ENCODE measurements at regions not wholly inside any gene's neighbourhood (a gene's known extent, or its start where the extent isn't known, plus 50 kb on each side); places are given as distances from the start of the nearest gene placed in this dataset.
A peak's percentile ranks its signal among the peaks of the same experiment; 100 is the strongest.

DNA sequence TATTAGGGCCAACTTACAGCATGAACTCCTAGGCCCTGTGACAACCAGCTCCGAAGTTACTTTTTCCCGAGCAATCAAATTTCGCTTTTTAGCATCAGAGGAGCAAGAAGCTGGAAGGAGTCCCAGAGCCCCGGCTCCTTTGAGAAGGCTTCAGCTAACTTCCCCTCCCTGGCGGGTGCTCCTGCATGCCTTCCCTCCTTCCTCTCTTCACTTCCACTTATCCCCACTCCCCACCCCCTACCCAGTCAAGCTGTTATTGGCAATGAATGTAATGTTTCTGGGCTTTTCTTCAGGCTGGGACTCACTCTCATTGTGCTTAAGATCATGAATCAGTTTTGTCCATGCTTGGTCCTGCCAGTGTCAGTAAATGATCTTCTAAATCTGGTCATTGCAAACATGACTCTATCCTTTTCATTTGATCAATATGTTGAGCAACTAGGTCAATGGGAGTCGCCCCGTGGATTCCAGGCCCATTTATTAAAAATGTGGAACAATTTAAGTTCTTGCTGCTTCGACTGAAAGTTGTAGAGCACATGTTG is 94.5 kb upstream of the TSPAN2 start:
- H3K9ac ChIP-seq (ENCODE audit: low read length) = peak overlapping the region; percentile 61
- no peak overlapping the region for H3K18ac ChIP-seq (ENCODE audit: low read depth in 1 of 2, low read length in 2 of 2)
- no peaks in the 10 kb centered on the region for H3K9me3 ChIP-seq (ENCODE audit: control insufficient read depth, low read length)
- WGBS = 89% methylated on average over 8 of the region's 8 CpGs
- DNase-seq = no peak
- H3K4me3 ChIP-seq (ENCODE audit: insufficient read depth in 1 of 2, low read depth in 1 of 2, low read length in 2 of 2) = no peak overlapping the region
- H2BK15ac ChIP-seq (ENCODE audit: low read depth, poor library complexity, severe bottlenecking) = no peak overlapping the region
- no peak overlapping the region for H2AFZ ChIP-seq (ENCODE audit: low read depth, low read length)
- no peak overlapping the region for H2BK5ac ChIP-seq (ENCODE audit: low read depth, low read length, poor library complexity, severe bottlenecking)
- no peak overlapping the region for H3K4me2 ChIP-seq (ENCODE audit: low read length, poor library complexity, severe bottlenecking)
- H2AK5ac ChIP-seq (ENCODE audit: low read length, severe bottlenecking) = no peak overlapping the region
- H3K79me1 ChIP-seq (replicated peaks; ENCODE audit: low read length, poor library complexity, severe bottlenecking) = no peaks in the 10 kb centered on the region
- no peaks in the 10 kb centered on the region for H3K27me3 ChIP-seq (ENCODE audit: control insufficient read depth in 1 of 2, insufficient read depth in 1 of 2, low read length in 2 of 2)
- H2BK12ac ChIP-seq (ENCODE audit: low read length in 2 of 2) = no peak overlapping the region
- H3K27ac ChIP-seq (ENCODE audit: low read length, poor library complexity, severe bottlenecking) = no peak overlapping the region
- H3K36me3 ChIP-seq (ENCODE audit: control insufficient read depth in 1 of 2, insufficient read depth in 2 of 2, low read depth in 1 of 2, low read length in 2 of 2) = no peaks in the 10 kb centered on the region
- H3K4ac ChIP-seq (ENCODE audit: low read depth in 1 of 2, low read length in 2 of 2) = no peak overlapping the region
- no peak overlapping the region for H3K14ac ChIP-seq (ENCODE audit: low read length in 2 of 2)
- H4K91ac ChIP-seq (ENCODE audit: low read length) = no peak overlapping the region
- H3K23ac ChIP-seq (ENCODE audit: low read length in 2 of 2) = no peak overlapping the region
- H3K4me1 ChIP-seq (ENCODE audit: control insufficient read depth, insufficient read depth, low read depth, low read length) = peaks cover 13% of the 10 kb centered on the region
- no peak overlapping the region for H2BK120ac ChIP-seq (ENCODE audit: low read depth, low read length)
- H4K8ac ChIP-seq (ENCODE audit: low read length) = no peak overlapping the region

GRCh38 chr1:115183158-115183557 is 93.9 kb upstream of the TSPAN2 start:
- Histone ChIP-seq H3K27ac (ENCODE audit: low read length, poor library complexity, severe bottlenecking) (no peak overlapping the region), H2BK12ac (ENCODE audit: low read length in 2 of 2) (peak overlapping the region in 1 of 2 experiments; percentile 25), H2AFZ (ENCODE audit: low read depth, low read length) (no peak overlapping the region), H3K9me3 (ENCODE audit: control insufficient read depth, low read length) (no peaks in the 10 kb centered on the region), H4K8ac (ENCODE audit: low read length) (no peak overlapping the region), H3K23ac (ENCODE audit: low read length in 2 of 2) (no peak overlapping the region), H3K18ac (ENCODE audit: low read depth in 1 of 2, low read length in 2 of 2) (no peak overlapping the region), H3K4me1 (ENCODE audit: control insufficient read depth, insufficient read depth, low read depth, low read length) (peaks cover 14% of the 10 kb centered on the region), H2BK5ac (ENCODE audit: low read depth, low read length, poor library complexity, severe bottlenecking) (no peak overlapping the region), H4K91ac (ENCODE audit: low read length) (no peak overlapping the region), H3K14ac (ENCODE audit: low read length in 2 of 2) (no peak overlapping the region), H3K4ac (ENCODE audit: low read depth in 1 of 2, low read length in 2 of 2) (no peak overlapping the region), H3K4me3 (ENCODE audit: insufficient read depth in 1 of 2, low read depth in 1 of 2, low read length in 2 of 2) (no peak overlapping the region), H3K4me2 (ENCODE audit: low read length, poor library complexity, severe bottlenecking) (no peak overlapping the region), H3K36me3 (ENCODE audit: control insufficient read depth in 1 of 2, insufficient read depth in 2 of 2, low read depth in 1 of 2, low read length in 2 of 2) (no peaks in the 10 kb centered on the region), H3K79me1 (replicated peaks; ENCODE audit: low read length, poor library complexity, severe bottlenecking) (no peaks in the 10 kb centered on the region), H2BK15ac (ENCODE audit: low read depth, poor library complexity, severe bottlenecking) (no peak overlapping the region), H2AK5ac (ENCODE audit: low read length, severe bottlenecking) (no peak overlapping the region), H2BK120ac (ENCODE audit: low read depth, low read length) (no peak overlapping the region), H3K9ac (ENCODE audit: low read length) (peak overlapping the region; percentile 61), H3K27me3 (ENCODE audit: control insufficient read depth in 1 of 2, insufficient read depth in 1 of 2, low read length in 2 of 2) (no peaks in the 10 kb centered on the region)
- WGBS = 95% methylated on average over 6 of the region's 6 CpGs
- no peak for DNase-seq

DNA sequence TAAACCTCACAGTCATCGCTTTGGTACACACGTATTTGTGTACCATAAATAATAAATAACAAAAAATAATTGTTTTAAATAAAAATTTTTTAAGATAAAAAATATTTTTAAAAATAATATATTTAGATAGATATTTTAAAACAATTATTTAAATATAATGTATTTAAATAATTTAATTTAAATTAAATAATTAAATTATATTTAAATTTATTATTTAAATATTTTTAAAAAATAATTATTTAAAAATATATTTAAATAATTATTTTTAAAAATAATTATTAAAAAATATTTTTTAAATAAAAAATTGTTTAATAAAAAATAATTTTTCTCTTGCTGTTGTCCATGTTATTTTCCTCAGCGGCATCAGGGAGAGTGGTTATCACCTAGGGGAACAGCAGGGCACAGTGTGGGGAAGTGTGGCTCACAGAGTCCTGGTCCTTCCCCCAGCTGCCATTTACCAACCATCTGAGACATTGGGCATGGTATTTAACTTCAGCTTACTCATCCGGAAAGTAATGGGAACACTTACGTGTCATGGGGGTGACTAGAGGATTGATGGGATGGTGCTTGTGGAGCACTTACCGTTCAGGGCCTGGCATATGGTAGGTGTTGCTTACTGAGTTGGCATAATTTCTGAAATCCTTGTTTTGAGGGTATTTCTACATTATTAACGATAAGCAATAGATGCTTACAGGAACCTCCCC is 92.9 kb upstream of the TSPAN2 start:
- no peak overlapping the region for H2BK120ac ChIP-seq (ENCODE audit: low read depth, low read length)
- H2AFZ ChIP-seq (ENCODE audit: low read depth, low read length) = no peak overlapping the region
- H3K27me3 ChIP-seq (ENCODE audit: control insufficient read depth in 1 of 2, insufficient read depth in 1 of 2, low read length in 2 of 2) = no peaks in the 10 kb centered on the region
- H3K4ac ChIP-seq (ENCODE audit: low read depth in 1 of 2, low read length in 2 of 2) = no peak overlapping the region
- no peak overlapping the region for H2BK15ac ChIP-seq (ENCODE audit: low read depth, poor library complexity, severe bottlenecking)
- no peak overlapping the region for H2BK12ac ChIP-seq (ENCODE audit: low read length in 2 of 2)
- no peak overlapping the region for H2AK5ac ChIP-seq (ENCODE audit: low read length, severe bottlenecking)
- H3K23ac ChIP-seq (ENCODE audit: low read length in 2 of 2) = no peak overlapping the region
- no peak overlapping the region for H3K18ac ChIP-seq (ENCODE audit: low read depth in 1 of 2, low read length in 2 of 2)
- no peaks in the 10 kb centered on the region for H3K9me3 ChIP-seq (ENCODE audit: control insufficient read depth, low read length)
- peaks cover 14% of the 10 kb centered on the region for H3K4me1 ChIP-seq (ENCODE audit: control insufficient read depth, insufficient read depth, low read depth, low read length)
- no peak overlapping the region for H3K9ac ChIP-seq (ENCODE audit: low read length)
- H3K79me1 ChIP-seq (replicated peaks; ENCODE audit: low read length, poor library complexity, severe bottlenecking) = no peaks in the 10 kb centered on the region
- peak overlapping the region in 1 of 2 experiments; percentile 11 for H3K14ac ChIP-seq (ENCODE audit: low read length in 2 of 2)
- no peak overlapping the region for H4K91ac ChIP-seq (ENCODE audit: low read length)
- no peak overlapping the region for H4K8ac ChIP-seq (ENCODE audit: low read length)
- no peak overlapping the region for H3K27ac ChIP-seq (ENCODE audit: low read length, poor library complexity, severe bottlenecking)
- no peak overlapping the region for H2BK5ac ChIP-seq (ENCODE audit: low read depth, low read length, poor library complexity, severe bottlenecking)
- DNase-seq = peak; percentile 23
- 73% methylated on average over 5 of the region's 7 CpGs for WGBS
- H3K4me2 ChIP-seq (ENCODE audit: low read length, poor library complexity, severe bottlenecking) = no peak overlapping the region
- no peak overlapping the region for H3K4me3 ChIP-seq (ENCODE audit: insufficient read depth in 1 of 2, low read depth in 1 of 2, low read length in 2 of 2)
- H3K36me3 ChIP-seq (ENCODE audit: control insufficient read depth in 1 of 2, insufficient read depth in 2 of 2, low read depth in 1 of 2, low read length in 2 of 2) = no peaks in the 10 kb centered on the region

GRCh38 chr1:115181231-115181630 is 91.9 kb upstream of the TSPAN2 start:
- no peak overlapping the region for H3K4ac ChIP-seq (ENCODE audit: low read depth in 1 of 2, low read length in 2 of 2)
- no peak overlapping the region for H2BK120ac ChIP-seq (ENCODE audit: low read depth, low read length)
- H3K4me1 ChIP-seq (ENCODE audit: control insufficient read depth, insufficient read depth, low read depth, low read length) = peaks cover 14% of the 10 kb centered on the region
- no peak overlapping the region for H3K23ac ChIP-seq (ENCODE audit: low read length in 2 of 2)
- H3K18ac ChIP-seq (ENCODE audit: low read depth in 1 of 2, low read length in 2 of 2) = no peak overlapping the region
- H2BK12ac ChIP-seq (ENCODE audit: low read length in 2 of 2) = no peak overlapping the region
- H3K27ac ChIP-seq (ENCODE audit: low read length, poor library complexity, severe bottlenecking) = no peak overlapping the region
- no peak overlapping the region for H2AFZ ChIP-seq (ENCODE audit: low read depth, low read length)
- no peaks in the 10 kb centered on the region for H3K36me3 ChIP-seq (ENCODE audit: control insufficient read depth in 1 of 2, insufficient read depth in 2 of 2, low read depth in 1 of 2, low read length in 2 of 2)
- no peak for DNase-seq
- no peak overlapping the region for H3K9ac ChIP-seq (ENCODE audit: low read length)
- H2AK5ac ChIP-seq (ENCODE audit: low read length, severe bottlenecking) = no peak overlapping the region
- H4K91ac ChIP-seq (ENCODE audit: low read length) = no peak overlapping the region
- H3K9me3 ChIP-seq (ENCODE audit: control insufficient read depth, low read length) = no peaks in the 10 kb centered on the region
- H3K4me3 ChIP-seq (ENCODE audit: insufficient read depth in 1 of 2, low read depth in 1 of 2, low read length in 2 of 2) = no peak overlapping the region
- no peak overlapping the region for H4K8ac ChIP-seq (ENCODE audit: low read length)
- no peaks in the 10 kb centered on the region for H3K27me3 ChIP-seq (ENCODE audit: control insufficient read depth in 1 of 2, insufficient read depth in 1 of 2, low read length in 2 of 2)
- H3K14ac ChIP-seq (ENCODE audit: low read length in 2 of 2) = no peak overlapping the region
- H2BK15ac ChIP-seq (ENCODE audit: low read depth, poor library complexity, severe bottlenecking) = no peak overlapping the region
- 96% methylated on average over 4 of the region's 4 CpGs for WGBS
- no peak overlapping the region for H3K4me2 ChIP-seq (ENCODE audit: low read length, poor library complexity, severe bottlenecking)
- no peak overlapping the region for H2BK5ac ChIP-seq (ENCODE audit: low read depth, low read length, poor library complexity, severe bottlenecking)
- no peaks in the 10 kb centered on the region for H3K79me1 ChIP-seq (replicated peaks; ENCODE audit: low read length, poor library complexity, severe bottlenecking)

All from mesenchymal stem cell (in vitro differentiated cells and primary cell).